CD8-positive, alpha-beta memory T cell (primary cell): ENCODE measurements at regions not wholly inside any gene's neighbourhood (a gene's known extent, or its start where the extent isn't known, plus 50 kb on each side); places are given as distances from the start of the nearest gene placed in this dataset.

Experiments used
- CTCF ChIA-PET: fragments of 350-600 bp; sonication (Branson Sonifier 250); formaldehyde crosslinking; loops from one replicate; lab custom pipeline; 2021; ENCODE audit warnings: antibody characterized with exemption; lab: Charles Lee
- POLR2A ChIA-PET: fragments of 350-600 bp; sonication (Branson Sonifier 250); formaldehyde crosslinking; loops from one replicate; lab custom pipeline; 2021; ENCODE audit warnings: antibody characterized with exemption; lab: Charles Lee
- DNase-seq, 5 donors: peaks; one replicate each; pipeline versions ENCODE4 v3.0.0 to v3.0.0-alpha.2; 2020 to 2022; ENCODE audit warnings: mixed read lengths in 1 of 5
- H3K27ac ChIP-seq: one replicate; pipeline ENCODE4 v1.7.0; 2013; ENCODE audit warnings: low read depth, mild to moderate bottlenecking, low read length, moderate library complexity
- H3K27me3 ChIP-seq: 2 replicates; pipeline ENCODE4 v1.7.0; 2013; ENCODE audit warnings: low read length, mild to moderate bottlenecking; ENCODE audit not compliant: insufficient read depth, poor library complexity, severe bottlenecking
- H3K36me3 ChIP-seq: 2 replicates; pipeline ENCODE4 v1.7.0; 2013; ENCODE audit warnings: mild to moderate bottlenecking, low read length, moderate library complexity; ENCODE audit not compliant: insufficient read depth
- H3K4me1 ChIP-seq: 2 replicates; pipeline ENCODE4 v1.7.0; 2013; ENCODE audit warnings: mild to moderate bottlenecking, low read length, moderate library complexity; ENCODE audit not compliant: insufficient read depth
- H3K4me3 ChIP-seq: 2 replicates; pipeline ENCODE4 v1.7.0; 2013; ENCODE audit warnings: mild to moderate bottlenecking, low read length
- H3K9me3 ChIP-seq: 2 replicates; pipeline ENCODE4 v1.7.0; 2013; ENCODE audit warnings: mild to moderate bottlenecking, low read length
- H3K27ac Mint-ChIP-seq, 8 donors: one replicate each; pipeline ENCODE4 v1.8.0; 2020 to 2021; ENCODE audit warnings: mixed read lengths in 8 of 8, mild to moderate bottlenecking in 6 of 8, inconsistent platforms in 3 of 8, moderate library complexity in 3 of 8
- H3K27me3 Mint-ChIP-seq, 2 donors: one replicate each; pipeline ENCODE4 v1.8.0; 2020 to 2021; ENCODE audit warnings: mixed read lengths in 2 of 2, mild to moderate bottlenecking in 1 of 2, moderate library complexity in 1 of 2
- H3K36me3 Mint-ChIP-seq, 3 donors: one replicate each; pipeline ENCODE4 v1.8.0; 2020 to 2021; ENCODE audit warnings: mixed read lengths in 3 of 3, inconsistent platforms in 1 of 3, mild to moderate bottlenecking in 1 of 3
- H3K4me1 Mint-ChIP-seq, 3 donors: one replicate each; pipeline ENCODE4 v1.8.0; 2020 to 2021; ENCODE audit warnings: mixed read lengths in 3 of 3, inconsistent platforms in 1 of 3, mild to moderate bottlenecking in 1 of 3
- H3K4me3 Mint-ChIP-seq, 7 donors: one replicate each; pipeline ENCODE4 v1.8.0; 2020 to 2021; ENCODE audit warnings: mixed read lengths in 7 of 7, mild to moderate bottlenecking in 6 of 7, moderate library complexity in 4 of 7, inconsistent platforms in 2 of 7
- H3K9me3 Mint-ChIP-seq, 5 donors: one replicate each; pipeline ENCODE4 v1.8.0; 2020 to 2022; ENCODE audit warnings: mixed read lengths in 5 of 5, mild to moderate bottlenecking in 3 of 5, moderate library complexity in 2 of 5, inconsistent platforms in 1 of 5

DNA sequence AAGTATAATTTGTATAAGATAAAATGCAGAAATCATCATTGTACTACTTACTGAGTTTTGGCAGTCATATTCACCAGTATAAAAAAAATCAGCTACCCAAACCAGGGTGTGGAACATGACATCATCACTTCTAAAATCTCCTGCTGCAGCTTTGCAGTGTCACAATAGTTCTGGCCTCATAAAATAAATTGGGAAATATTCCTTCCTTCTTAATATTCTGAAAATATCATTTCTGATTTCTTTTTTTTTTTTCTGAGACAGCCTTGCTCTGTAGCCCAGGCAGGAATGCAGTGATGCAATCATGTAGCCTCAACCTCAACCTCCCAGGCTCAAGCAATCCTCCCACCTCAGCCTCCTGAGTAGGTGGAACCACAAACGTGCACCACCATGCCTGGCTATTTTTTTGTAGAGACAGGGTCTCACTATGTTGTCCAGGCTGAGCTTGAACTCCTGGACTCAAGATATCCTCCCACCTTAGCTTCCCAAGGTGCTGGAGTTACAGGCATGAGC is 101.4 kb downstream of the TMEM18 start:
- Histone ChIP-seq H3K4me1 (no peaks in the 10 kb centered on the region), H3K4me3 (no peak overlapping the region), H3K27me3 (no peaks in the 10 kb centered on the region), H3K36me3 (no peaks in the 10 kb centered on the region), H3K27ac (no peak overlapping the region), H3K9me3 (no peaks in the 10 kb centered on the region)
- Mint-ChIP-seq H3K27me3 (peaks cover 27 to 28% of the 10 kb centered on the region in 2 donors), H3K36me3 (peaks cover 0 to 17% (median 3%) of the 10 kb centered on the region in 3 donors), H3K9me3 (peaks cover 20 to 43% (median 33%) of the 10 kb centered on the region in 5 donors), H3K4me3 (no peak overlapping the region), H3K27ac (no peak overlapping the region), H3K4me1 (no peaks in the 10 kb centered on the region)
- no peak for DNase-seq
- POLR2A ChIA-PET = no interaction called here
- CTCF ChIA-PET = no interaction called here

DNA sequence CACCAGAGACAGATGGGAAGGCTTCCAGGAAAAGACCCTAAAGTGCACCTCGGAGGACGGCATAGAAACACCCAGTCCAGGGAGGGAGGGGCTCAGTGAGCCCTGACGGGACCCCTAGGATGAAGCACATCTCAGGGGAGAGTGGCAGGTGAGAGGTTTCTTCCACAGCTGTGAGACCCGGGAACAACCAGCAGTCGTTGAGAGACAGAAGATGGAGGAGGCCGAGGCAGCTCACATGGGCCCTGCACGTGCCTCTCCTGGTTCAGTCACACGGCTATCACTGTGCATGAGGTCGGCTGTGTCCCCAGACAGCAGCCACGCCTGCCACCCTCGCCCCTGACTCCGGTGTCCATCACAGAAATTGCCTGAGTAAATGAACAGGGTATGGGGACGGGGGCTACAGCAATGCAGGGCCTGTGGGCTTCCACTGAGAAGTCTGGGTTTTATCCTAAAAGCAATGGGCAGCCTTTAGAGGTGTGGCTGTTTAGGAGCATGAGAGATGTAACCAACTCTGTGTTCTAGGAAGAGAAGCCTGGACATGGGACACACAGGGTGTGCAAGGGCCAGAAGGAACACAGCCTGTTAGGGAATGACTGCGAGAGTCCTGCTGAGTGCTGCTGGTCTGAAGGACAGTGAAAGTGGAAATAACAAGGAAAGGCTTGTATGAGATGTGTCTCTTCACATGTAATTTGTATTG is 102.0 kb downstream of the TMEM18 start:
- H3K4me1 ChIP-seq = no peaks in the 10 kb centered on the region
- no peak overlapping the region for H3K4me3 Mint-ChIP-seq
- no peak for DNase-seq
- no peaks in the 10 kb centered on the region for H3K4me1 Mint-ChIP-seq
- H3K9me3 ChIP-seq = no peaks in the 10 kb centered on the region
- H3K27ac ChIP-seq = no peak overlapping the region
- CTCF ChIA-PET = no interaction called here
- H3K36me3 Mint-ChIP-seq = peaks cover 0 to 20% (median 3%) of the 10 kb centered on the region in 3 donors
- no peak overlapping the region for H3K4me3 ChIP-seq
- H3K27ac Mint-ChIP-seq = no peak overlapping the region
- no peaks in the 10 kb centered on the region for H3K27me3 ChIP-seq
- POLR2A ChIA-PET = no interaction called here
- H3K36me3 ChIP-seq = no peaks in the 10 kb centered on the region
- H3K9me3 Mint-ChIP-seq = peaks cover 24 to 47% (median 34%) of the 10 kb centered on the region in 5 donors
- H3K27me3 Mint-ChIP-seq = peaks cover 29 to 34% of the 10 kb centered on the region in 2 donors

DNA sequence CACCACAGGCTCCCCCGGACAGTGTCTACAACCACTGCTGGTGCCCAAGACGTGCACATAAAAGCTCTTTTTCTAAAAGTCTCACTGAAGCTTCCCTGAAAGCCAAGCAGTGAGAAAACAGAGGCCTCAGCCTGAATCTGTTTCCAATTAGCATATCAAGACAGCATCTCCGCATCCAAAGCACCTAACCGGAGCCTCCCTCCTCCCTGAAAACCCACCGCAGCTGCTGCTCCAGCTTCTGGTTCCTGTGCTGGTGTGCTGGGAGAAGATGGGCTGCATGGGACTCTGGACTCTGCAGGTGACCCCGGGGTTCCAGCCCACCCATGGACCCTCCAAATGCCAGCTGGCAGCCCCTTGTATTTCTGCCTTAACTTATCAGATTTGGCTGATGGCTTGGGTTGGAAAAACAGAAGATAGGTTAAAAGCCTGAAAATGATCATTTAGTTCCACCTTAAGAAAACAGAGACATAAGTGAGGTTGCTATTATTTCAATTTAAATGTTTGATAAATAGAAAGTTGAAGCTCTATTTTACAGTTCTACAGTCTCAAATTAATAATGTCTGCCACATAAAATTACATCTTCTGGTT is 103.3 kb downstream of the TMEM18 start:
- Histone ChIP-seq H3K27me3 (no peaks in the 10 kb centered on the region), H3K9me3 (no peaks in the 10 kb centered on the region), H3K4me1 (no peaks in the 10 kb centered on the region), H3K4me3 (no peak overlapping the region), H3K36me3 (no peaks in the 10 kb centered on the region), H3K27ac (no peak overlapping the region)
- H3K4me3 Mint-ChIP-seq = no peak overlapping the region
- H3K27me3 Mint-ChIP-seq = peaks cover 29 to 43% of the 10 kb centered on the region in 2 donors
- H3K9me3 Mint-ChIP-seq = peaks cover 24 to 48% (median 36%) of the 10 kb centered on the region in 5 donors
- no peak for DNase-seq
- POLR2A ChIA-PET = no interaction called here
- no peak overlapping the region for H3K27ac Mint-ChIP-seq
- H3K36me3 Mint-ChIP-seq = peaks cover 0 to 20% (median 3%) of the 10 kb centered on the region in 3 donors
- CTCF ChIA-PET = no interaction called here
- H3K4me1 Mint-ChIP-seq = no peaks in the 10 kb centered on the region

DNA sequence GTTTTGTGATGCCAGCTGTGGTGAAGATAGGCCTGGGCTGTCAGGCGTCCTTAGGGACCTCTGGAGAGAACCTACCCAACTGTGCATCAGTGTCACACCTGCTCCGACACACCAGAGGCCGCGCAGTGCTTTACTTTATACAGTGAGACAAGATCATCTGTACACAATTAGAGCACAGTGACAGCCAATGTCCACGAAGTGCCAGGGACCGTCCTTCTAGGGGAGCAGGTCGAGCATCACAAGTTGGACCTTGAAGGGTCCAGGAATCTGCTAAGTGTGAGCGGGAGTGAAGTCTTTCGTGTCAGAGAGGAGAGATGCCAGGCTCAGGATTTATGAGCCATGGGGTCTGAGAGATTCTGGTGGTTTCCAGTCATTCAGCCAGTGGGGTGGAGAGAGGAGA is 104.2 kb downstream of the TMEM18 start:
- no peak overlapping the region for H3K27ac Mint-ChIP-seq
- Histone ChIP-seq H3K9me3 (no peaks in the 10 kb centered on the region), H3K27me3 (no peaks in the 10 kb centered on the region), H3K36me3 (no peaks in the 10 kb centered on the region), H3K4me1 (no peaks in the 10 kb centered on the region), H3K27ac (no peak overlapping the region), H3K4me3 (no peak overlapping the region)
- ChIA-PET CTCF (no interaction called here), POLR2A (interaction anchor here (0.6 kb wide), 1 partner anchor 35 kb away, joined by 3 read pairs; no protein-coding TSS in a partner anchor)
- DNase-seq = no peak
- H3K4me3 Mint-ChIP-seq = no peak overlapping the region
- H3K9me3 Mint-ChIP-seq = peaks cover 24 to 47% (median 36%) of the 10 kb centered on the region in 5 donors
- no peaks in the 10 kb centered on the region for H3K4me1 Mint-ChIP-seq
- peaks cover 0 to 20% (median 3%) of the 10 kb centered on the region in 3 donors for H3K36me3 Mint-ChIP-seq
- peaks cover 25 to 48% of the 10 kb centered on the region in 2 donors for H3K27me3 Mint-ChIP-seq

DNA sequence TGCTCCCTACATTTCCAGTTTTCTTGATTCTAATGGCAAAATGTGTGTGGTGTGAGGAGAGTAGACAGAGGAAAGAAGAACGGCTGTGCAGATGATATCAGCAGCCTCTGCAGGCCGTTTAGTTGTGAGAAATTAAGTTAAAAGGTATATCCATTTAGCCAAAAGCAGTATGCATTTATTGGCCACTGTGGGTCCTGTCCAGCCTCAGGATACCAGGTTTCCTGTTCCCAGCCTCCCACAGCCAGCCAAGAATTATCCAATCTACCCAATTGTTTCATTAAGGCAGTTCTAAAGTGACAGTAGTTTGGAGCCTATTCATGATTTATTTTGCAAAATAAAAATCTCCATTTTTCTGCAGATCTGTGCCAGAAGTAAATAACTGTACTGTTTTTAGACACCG is 107.5 kb downstream of the TMEM18 start:
- no peak overlapping the region for H3K4me3 ChIP-seq
- no peaks in the 10 kb centered on the region for H3K36me3 ChIP-seq
- ChIA-PET POLR2A (no interaction called here), CTCF (no interaction called here)
- H3K27ac ChIP-seq = no peak overlapping the region
- Mint-ChIP-seq H3K9me3 (peaks cover 13 to 21% (median 18%) of the 10 kb centered on the region in 5 donors), H3K36me3 (peaks cover 0 to 7% (median 0%) of the 10 kb centered on the region in 3 donors), H3K27ac (no peak overlapping the region), H3K4me3 (no peak overlapping the region), H3K4me1 (no peaks in the 10 kb centered on the region), H3K27me3 (peaks cover 38 to 80% of the 10 kb centered on the region in 2 donors)
- no peaks in the 10 kb centered on the region for H3K4me1 ChIP-seq
- no peak for DNase-seq
- H3K27me3 ChIP-seq = peaks cover 3% of the 10 kb centered on the region
- no peaks in the 10 kb centered on the region for H3K9me3 ChIP-seq

DNA sequence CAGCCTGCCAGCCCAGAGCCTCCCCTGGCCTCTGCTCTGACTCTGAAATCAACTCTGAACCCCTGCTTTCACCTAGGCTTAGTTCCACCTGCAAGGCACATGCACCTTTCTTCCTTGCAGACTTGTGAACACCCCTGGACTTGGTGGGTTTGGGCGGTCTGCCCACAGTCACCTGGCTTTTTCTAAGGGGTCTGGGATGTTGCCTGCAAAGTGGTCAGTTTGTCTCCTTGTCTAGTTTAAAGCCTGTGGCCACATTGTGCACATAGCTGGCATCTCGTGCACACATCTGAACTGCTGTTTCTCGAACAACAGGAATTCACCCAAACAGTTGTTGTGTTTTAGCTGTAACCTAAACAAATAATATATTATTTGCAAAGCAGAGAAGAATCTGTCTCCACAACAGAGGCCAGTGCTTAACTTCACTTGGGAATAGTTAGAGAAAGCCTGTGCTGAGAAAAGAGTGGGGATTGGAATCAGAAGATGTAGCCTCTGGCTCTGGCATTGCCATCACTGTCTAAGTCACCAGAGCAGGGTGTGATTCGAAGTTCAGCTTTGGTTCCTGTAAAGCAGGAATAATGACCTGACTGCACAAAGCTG is 108.5 kb downstream of the TMEM18 start:
- no peak overlapping the region for H3K4me3 Mint-ChIP-seq
- peaks cover 3% of the 10 kb centered on the region for H3K27me3 ChIP-seq
- H3K4me1 Mint-ChIP-seq = no peaks in the 10 kb centered on the region
- peaks cover 8 to 18% (median 16%) of the 10 kb centered on the region in 5 donors for H3K9me3 Mint-ChIP-seq
- POLR2A ChIA-PET = no interaction called here
- no peak for DNase-seq
- no peak overlapping the region for H3K27ac Mint-ChIP-seq
- H3K27ac ChIP-seq = no peak overlapping the region
- no peaks in the 10 kb centered on the region for H3K36me3 ChIP-seq
- H3K36me3 Mint-ChIP-seq = peaks cover 0 to 3% (median 0%) of the 10 kb centered on the region in 3 donors
- peaks cover 41 to 81% of the 10 kb centered on the region in 2 donors for H3K27me3 Mint-ChIP-seq
- no peak overlapping the region for H3K4me3 ChIP-seq
- no peaks in the 10 kb centered on the region for H3K9me3 ChIP-seq
- H3K4me1 ChIP-seq = no peaks in the 10 kb centered on the region
- CTCF ChIA-PET = no interaction called here

DNA sequence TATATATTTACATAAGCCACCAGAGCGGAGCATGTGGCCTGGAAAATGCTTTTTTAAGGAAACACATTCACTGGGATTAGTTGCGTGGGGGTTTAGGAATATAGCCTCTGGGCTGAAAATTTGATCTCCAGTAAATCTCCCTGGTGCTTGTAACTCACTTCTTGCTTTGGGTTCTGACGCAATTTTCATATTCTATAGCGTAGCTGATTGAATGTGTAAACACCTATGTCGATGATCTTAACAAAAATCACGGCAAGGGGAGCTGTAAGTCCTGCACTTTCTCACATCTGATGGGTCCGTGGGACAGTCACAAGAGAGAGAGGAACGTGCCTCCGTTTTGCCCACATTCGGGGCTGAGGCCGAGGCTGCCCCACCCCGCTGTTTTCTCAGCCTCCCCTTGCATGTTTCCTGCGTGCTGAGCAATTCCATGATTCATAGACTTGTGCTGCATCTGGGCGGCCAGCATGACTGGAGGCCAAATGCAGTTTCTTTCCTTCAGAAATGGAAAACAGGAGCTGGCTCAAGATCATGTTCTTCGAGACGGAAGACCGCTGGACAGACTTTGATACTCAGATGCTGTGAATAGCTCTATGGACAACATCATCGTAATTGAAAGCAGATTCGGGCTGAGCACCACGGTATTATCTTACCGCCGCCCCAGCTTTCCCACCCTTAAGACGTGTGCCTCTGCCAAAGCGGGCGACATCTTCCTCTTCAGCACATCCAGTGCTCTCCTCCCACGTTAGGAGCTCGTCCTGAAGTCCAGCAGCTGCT is 109.2 kb downstream of the TMEM18 start:
- POLR2A ChIA-PET = no interaction called here

More for the DNA sequence above, 109.2 kb downstream of the TMEM18 start:
- Mint-ChIP-seq H3K27me3 (peaks cover 45 to 81% of the 10 kb centered on the region in 2 donors), H3K4me1 (no peaks in the 10 kb centered on the region), H3K36me3 (peaks cover 0 to 3% (median 0%) of the 10 kb centered on the region in 3 donors), H3K4me3 (no peak overlapping the region), H3K27ac (no peak overlapping the region), H3K9me3 (peaks cover 8 to 18% (median 13%) of the 10 kb centered on the region in 5 donors)
- peaks cover 3% of the 10 kb centered on the region for H3K27me3 ChIP-seq
- no peaks in the 10 kb centered on the region for H3K36me3 ChIP-seq
- H3K4me1 ChIP-seq = no peaks in the 10 kb centered on the region
- no peak overlapping the region for H3K4me3 ChIP-seq
- no peak for DNase-seq
- no peaks in the 10 kb centered on the region for H3K9me3 ChIP-seq
- CTCF ChIA-PET = no interaction called here
- H3K27ac ChIP-seq = no peak overlapping the region
